Cardiac fibroblast (primary cell): ENCODE measurements at regions not wholly inside any gene's neighbourhood (a gene's known extent, or its start where the extent isn't known, plus 50 kb on each side); places are given as distances from the start of the nearest gene placed in this dataset.
"Not testable (repeated sequence)": the region's sequence is repeated elsewhere in the genome, so short reads cannot be mapped to it uniquely, and the experiment has no call there.

Experiments used
- DNase-seq, 2 donors: peaks; one replicate each; pipeline versions ENCODE4 v3.0.0 to v3.0.0-alpha.2; 2010; ENCODE audit warnings: low read depth in 2 of 2
- H3K4me3 ChIP-seq, 2 donors: replicated peaks in 1 of 2; 1 replicate in 1 of 2; 2 replicates in 1 of 2; pipeline ENCODE4 v1.5.1; 2011; ENCODE audit warnings: low read depth in 2 of 2, low read length in 2 of 2, mild to moderate bottlenecking in 2 of 2, moderate library complexity in 1 of 2
- CTCF ChIP-seq: IDR thresholded peaks from one replicate; pipeline ENCODE4 v1.5.1; 2011; ENCODE audit warnings: low read depth, mild to moderate bottlenecking, low read length, inconsistent platforms

DNA sequence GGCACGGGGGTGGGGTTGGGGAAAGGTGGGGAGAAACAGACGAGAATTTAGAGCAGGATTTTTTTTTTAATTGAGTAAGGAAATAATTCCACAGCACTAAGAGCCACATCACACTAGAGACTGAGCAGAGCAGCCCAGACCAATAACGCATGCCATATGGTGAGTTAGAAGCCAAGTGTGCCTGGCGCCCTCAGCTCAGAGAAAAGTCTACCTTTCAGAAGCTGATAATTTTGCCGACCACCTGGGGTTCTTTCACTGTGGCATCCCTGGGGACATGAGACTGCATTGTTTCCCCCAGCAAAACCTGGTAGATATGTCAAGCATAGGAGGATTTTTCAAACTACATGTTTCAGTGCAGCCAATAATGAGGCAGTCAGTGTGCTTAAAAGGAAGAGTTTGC is 516.8 kb downstream of the SMARCA1 start:
- TF ChIP-seq CTCF = no peak
- H3K4me3 ChIP-seq = no peak overlapping the region
- DNase-seq = no peak

DNA sequence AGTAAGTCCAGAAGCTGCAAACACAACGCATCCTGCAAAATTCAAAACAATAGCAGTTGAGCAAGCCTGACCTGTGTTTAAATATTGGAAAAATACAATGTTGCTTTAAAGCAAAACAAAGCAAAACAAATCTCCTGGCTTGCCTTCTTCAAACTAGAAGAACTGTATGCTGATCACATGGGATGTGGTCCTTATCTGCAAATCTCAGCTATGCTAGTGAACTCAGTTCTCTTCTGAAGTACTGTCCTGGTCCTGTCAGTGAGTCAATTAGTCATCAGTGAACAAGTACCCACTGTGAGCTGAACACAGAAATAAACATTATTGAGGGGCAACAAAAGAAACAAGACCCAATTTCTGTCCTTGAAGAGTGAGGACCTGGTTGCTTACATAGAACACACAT is 522.5 kb downstream of the SMARCA1 start:
- no peak overlapping the region for H3K4me3 ChIP-seq
- no peak for DNase-seq
- no peak for TF ChIP-seq CTCF

DNA sequence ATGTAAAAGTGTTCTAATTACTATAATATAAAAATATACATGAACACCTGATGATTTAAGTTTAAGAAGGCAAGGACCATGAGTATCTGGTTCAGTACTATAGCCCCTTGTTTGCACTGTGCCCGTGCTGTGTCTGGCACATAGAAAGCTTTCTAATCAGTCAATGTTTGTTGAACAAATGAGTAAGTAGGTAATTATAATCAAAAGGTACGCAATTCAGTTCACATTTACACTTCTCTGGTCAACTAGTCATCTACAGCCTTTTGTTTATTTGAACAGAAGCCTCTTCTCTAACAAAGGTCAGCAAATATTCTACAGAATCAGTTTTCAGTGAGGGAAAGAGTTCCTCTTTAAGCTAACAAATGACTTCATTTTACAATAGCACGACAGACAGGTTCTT is 523.3 kb downstream of the SMARCA1 start:
- no peak for TF ChIP-seq CTCF
- DNase-seq = no peak
- H3K4me3 ChIP-seq = no peak overlapping the region

DNA sequence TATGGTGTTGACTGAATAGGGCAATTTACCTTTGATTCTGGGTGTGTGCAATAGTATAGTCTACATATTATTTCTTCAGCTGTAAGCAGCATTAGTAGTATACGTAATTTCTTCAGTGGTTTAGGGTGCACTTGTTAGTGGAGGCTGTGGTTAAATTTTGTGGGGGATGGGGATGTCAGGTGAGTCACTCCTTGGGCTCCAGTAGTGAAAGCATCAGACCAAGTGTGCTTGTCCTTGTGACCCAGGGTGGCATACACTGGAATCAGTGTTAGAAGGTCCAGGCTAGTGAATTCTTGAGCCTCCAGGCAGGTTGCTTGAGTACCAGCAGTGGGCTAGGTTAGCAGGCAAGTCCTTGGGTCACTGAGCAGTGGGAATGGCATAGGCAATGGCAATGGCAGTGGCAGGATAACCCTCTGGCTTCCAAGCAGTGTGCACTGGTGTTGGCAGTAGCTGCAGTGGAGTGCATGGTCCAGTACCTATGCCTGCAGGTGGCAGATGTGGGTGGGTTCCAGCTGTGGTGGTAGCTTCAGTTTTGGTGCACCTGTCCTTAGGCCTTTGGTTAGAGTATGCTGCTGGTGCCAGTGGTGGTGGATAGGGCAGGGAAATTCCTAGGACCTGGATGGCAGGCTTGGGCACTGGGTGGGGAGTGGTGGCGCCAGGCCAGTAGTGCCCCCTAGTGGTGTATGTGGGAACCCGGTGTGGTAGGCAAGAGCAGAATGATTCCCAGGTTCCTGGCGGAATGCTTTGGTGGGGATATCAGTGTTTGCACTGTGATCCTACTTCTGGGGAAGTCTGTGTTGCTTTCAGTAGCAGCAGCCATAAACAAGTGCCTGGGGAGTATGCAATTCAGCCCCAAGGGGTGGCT is 531.0 kb downstream of the SMARCA1 start:
- no peak for TF ChIP-seq CTCF
- DNase-seq = no peak
- no peak overlapping the region for H3K4me3 ChIP-seq

DNA sequence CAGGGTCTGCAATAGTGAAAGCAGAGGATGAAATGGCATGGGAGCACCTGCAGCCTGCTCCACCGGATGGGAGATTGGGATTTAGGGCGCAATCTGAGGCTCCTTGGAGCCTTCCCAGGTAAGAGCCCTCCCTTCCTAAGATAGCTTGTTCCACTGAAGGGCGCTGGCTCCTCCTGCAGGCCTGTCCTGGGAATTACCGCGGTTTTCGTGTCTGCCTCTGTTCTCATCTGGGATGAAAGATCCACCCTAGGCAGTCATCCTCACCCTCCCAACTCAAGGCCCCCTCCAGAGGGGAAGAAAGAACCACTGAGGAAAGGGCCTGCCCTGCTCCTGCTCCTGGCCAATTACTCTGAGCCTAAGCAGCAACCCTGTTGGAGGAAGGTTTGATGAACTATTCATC is 547.5 kb downstream of the SMARCA1 start:
- DNase-seq = peak; percentile 0 to 3
- no peak overlapping the region for H3K4me3 ChIP-seq
- peak; percentile 9 for TF ChIP-seq CTCF

GRCh38 chrX:128973033-128973432 is 550.3 kb downstream of the SMARCA1 start:
- DNase-seq = no peak
- TF ChIP-seq CTCF = no peak
- no peak overlapping the region for H3K4me3 ChIP-seq

DNA sequence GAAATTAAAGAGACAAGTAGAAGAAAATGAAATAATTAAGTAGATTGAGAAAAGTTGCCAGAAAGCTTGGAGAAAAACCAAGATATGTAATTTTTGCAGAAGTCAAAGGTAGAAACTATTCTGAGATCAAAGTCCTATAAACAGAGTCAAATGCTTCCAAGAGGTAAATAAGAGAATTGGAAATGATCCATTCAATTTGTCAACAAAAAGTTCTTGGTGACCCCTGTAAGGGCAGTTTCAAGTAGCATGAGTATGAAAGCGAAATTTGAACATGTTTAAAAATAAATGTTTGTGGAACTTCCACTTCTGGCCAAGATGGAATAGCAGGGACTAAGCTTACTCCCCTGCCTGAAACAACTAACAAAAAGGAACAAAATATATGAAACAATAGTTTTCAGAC is 562.0 kb downstream of the SMARCA1 start:
- no peak overlapping the region for H3K4me3 ChIP-seq
- no peak for TF ChIP-seq CTCF
- no peak for DNase-seq

GRCh38 chrX:128954697-128955096 is 568.6 kb downstream of the SMARCA1 start:
- not testable (repeated sequence) for H3K4me3 ChIP-seq, DNase-seq
